Natural killer cell (primary cell): ENCODE measurements at regions not wholly inside any gene's neighbourhood (a gene's known extent, or its start where the extent isn't known, plus 50 kb on each side); places are given as distances from the start of the nearest gene placed in this dataset.

Experiments used
- ATAC-seq, 3 donors: fragments of 150-1000 bp in 2 of 3; fragments of 200-7000 bp in 1 of 3; cut with Tn5 transposase; 1 replicate in 1 of 3; 2 replicates in 2 of 3; pipeline ENCODE4 v1.10.0; 2021; ENCODE audit warnings: mild to moderate bottlenecking in 2 of 3, moderate library complexity in 2 of 3
- DNase-seq, 2 donors: peaks; one replicate each; pipeline versions ENCODE4 v3.0.0 to v3.0.0-alpha.2; 2013 to 2021; ENCODE audit warnings: mixed read lengths in 1 of 2
- H3K27ac ChIP-seq: one replicate; pipeline ENCODE4 v1.5.1; 2013; ENCODE audit warnings: mild to moderate bottlenecking, low read length
- H3K27me3 ChIP-seq: one replicate; pipeline ENCODE4 v1.6.1; 2013; ENCODE audit warnings: low read length; ENCODE audit not compliant: control insufficient read depth, insufficient read depth
- H3K36me3 ChIP-seq: one replicate; pipeline ENCODE4 v1.6.1; 2013; ENCODE audit warnings: low read length; ENCODE audit not compliant: control insufficient read depth, insufficient read depth
- H3K4me1 ChIP-seq: one replicate; pipeline ENCODE4 v1.6.1; 2013; ENCODE audit warnings: low read length; ENCODE audit not compliant: control insufficient read depth, insufficient read depth
- H3K4me3 ChIP-seq: one replicate; pipeline ENCODE4 v1.5.1; 2013; ENCODE audit warnings: low read length
- H3K9me3 ChIP-seq: one replicate; pipeline ENCODE4 v1.6.1; 2013; ENCODE audit warnings: low read length; ENCODE audit not compliant: control insufficient read depth, insufficient read depth
- H3K27ac Mint-ChIP-seq, 2 donors: one replicate each; pipeline ENCODE4 v1.8.0; 2022; ENCODE audit warnings: mild to moderate bottlenecking in 2 of 2, mixed read lengths in 2 of 2, moderate library complexity in 1 of 2
- H3K27me3 Mint-ChIP-seq, 2 donors: one replicate each; pipeline ENCODE4 v1.8.0; 2022; ENCODE audit warnings: low read depth in 2 of 2, mixed read lengths in 2 of 2
- H3K36me3 Mint-ChIP-seq: one replicate; pipeline ENCODE4 v1.8.0; 2022; ENCODE audit warnings: mixed read lengths
- H3K4me1 Mint-ChIP-seq, 2 donors: one replicate each; pipeline ENCODE4 v1.8.0; 2022; ENCODE audit warnings: mixed read lengths in 2 of 2
- H3K4me3 Mint-ChIP-seq: one replicate; pipeline ENCODE4 v1.8.0; 2022; ENCODE audit warnings: mild to moderate bottlenecking, moderate library complexity, mixed read lengths
- H3K9me3 Mint-ChIP-seq, 2 donors: one replicate each; pipeline ENCODE4 v1.8.0; 2022; ENCODE audit warnings: mixed read lengths in 2 of 2
- WGBS: methylation state at CpG from one replicate; pipeline ENCODE4 v1.1.7; 2013; ENCODE audit warnings: missing lambda C conversion rate; ENCODE audit not compliant: insufficient coverage; 5-methylcytosine and 5-hydroxymethylcytosine counted together
- intact Hi-C: fragments of 100-400 bp; cut with micrococcal nuclease; formaldehyde crosslinking; loops from one replicate; pipeline ENCODE4 v1.14.2; 2022
- TF ChIP-seq, protein P1 (sequence below): fragments of 200-600 bp; IDR thresholded peaks from one replicate; pipeline ENCODE4 v1.8.0; 2022; ENCODE audit warnings: antibody characterized with exemption

DNA sequence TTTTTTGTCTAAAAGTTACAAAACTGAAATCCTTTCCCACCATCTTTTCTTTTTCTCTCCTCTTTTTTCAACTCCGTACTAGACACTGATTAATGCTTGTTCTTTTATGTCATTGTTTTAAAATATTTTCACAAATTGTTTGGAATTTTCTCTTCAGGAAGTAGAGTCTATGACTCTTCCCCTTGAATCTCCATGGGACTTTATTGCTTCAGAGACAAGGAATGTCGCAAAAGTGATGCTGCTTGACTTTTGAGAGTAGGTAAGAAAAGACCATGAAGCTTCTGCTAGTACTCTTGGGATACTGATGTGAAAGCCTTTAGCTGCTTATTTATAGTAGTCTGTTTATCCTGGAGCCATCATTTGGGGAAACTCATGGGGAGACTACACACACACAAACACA lies 260.1 kb upstream of the SLC10A2 start:
- H3K4me3 Mint-ChIP-seq, result no peak overlapping the region
- intact Hi-C loops, result no loop called here
- 50% methylated on average over 1 of the region's 2 CpGs for WGBS

DNA sequence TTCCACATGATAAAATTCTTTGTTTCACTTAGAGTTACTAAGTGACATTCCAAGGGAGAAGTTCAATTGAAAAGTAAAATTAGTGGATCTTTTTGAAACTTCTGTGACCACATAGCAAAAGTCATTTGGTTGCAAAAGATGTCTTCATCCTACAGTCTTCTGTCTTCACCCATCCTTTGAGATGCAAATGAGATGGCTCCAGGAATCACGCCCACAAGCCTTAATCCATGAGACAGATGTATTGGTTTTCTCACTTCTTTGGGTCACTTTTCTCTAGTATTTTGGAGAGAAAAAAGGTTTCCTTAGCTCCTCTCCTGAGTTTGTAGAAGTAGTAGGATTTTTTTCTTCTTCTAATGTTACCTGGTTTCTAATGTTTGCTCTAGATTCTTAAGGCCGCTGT lies 259.5 kb upstream of the SLC10A2 start:
- Mint-ChIP-seq H3K4me3 (no peak overlapping the region), H3K27me3 (no peaks in the 10 kb centered on the region), H3K36me3 (peaks cover 8% of the 10 kb centered on the region), H3K4me1 (no peaks in the 10 kb centered on the region), H3K9me3 (peaks cover 7 to 16% of the 10 kb centered on the region in 2 donors), H3K27ac (no peak overlapping the region)
- intact Hi-C loops, result no loop called here
- Histone ChIP-seq H3K27ac (no peak overlapping the region), H3K4me1 (no peaks in the 10 kb centered on the region), H3K36me3 (no peaks in the 10 kb centered on the region), H3K4me3 (no peak overlapping the region), H3K27me3 (no peaks in the 10 kb centered on the region), H3K9me3 (no peaks in the 10 kb centered on the region)
- 83% methylated on average over 1 of the region's 2 CpGs for WGBS
- no peak for ATAC-seq
- TF ChIP-seq, protein P1, sequence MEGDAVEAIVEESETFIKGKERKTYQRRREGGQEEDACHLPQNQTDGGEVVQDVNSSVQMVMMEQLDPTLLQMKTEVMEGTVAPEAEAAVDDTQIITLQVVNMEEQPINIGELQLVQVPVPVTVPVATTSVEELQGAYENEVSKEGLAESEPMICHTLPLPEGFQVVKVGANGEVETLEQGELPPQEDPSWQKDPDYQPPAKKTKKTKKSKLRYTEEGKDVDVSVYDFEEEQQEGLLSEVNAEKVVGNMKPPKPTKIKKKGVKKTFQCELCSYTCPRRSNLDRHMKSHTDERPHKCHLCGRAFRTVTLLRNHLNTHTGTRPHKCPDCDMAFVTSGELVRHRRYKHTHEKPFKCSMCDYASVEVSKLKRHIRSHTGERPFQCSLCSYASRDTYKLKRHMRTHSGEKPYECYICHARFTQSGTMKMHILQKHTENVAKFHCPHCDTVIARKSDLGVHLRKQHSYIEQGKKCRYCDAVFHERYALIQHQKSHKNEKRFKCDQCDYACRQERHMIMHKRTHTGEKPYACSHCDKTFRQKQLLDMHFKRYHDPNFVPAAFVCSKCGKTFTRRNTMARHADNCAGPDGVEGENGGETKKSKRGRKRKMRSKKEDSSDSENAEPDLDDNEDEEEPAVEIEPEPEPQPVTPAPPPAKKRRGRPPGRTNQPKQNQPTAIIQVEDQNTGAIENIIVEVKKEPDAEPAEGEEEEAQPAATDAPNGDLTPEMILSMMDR, result no peak
- DNase-seq, result no peak

More for the DNA sequence above, 260.1 kb upstream of the SLC10A2 start:
- Mint-ChIP-seq H3K36me3 (peaks cover 8% of the 10 kb centered on the region), H3K27me3 (no peaks in the 10 kb centered on the region), H3K27ac (no peak overlapping the region), H3K4me1 (no peaks in the 10 kb centered on the region), H3K9me3 (peaks cover 7 to 16% of the 10 kb centered on the region in 2 donors)
- no peak overlapping the region for H3K4me3 ChIP-seq
- DNase-seq (no peak), ATAC-seq (no peak)
- TF ChIP-seq, protein P1, result no peak
- no peaks in the 10 kb centered on the region for H3K4me1 ChIP-seq
- no peaks in the 10 kb centered on the region for H3K9me3 ChIP-seq
- no peaks in the 10 kb centered on the region for H3K27me3 ChIP-seq
- no peak overlapping the region for H3K27ac ChIP-seq
- H3K36me3 ChIP-seq, result no peaks in the 10 kb centered on the region

DNA sequence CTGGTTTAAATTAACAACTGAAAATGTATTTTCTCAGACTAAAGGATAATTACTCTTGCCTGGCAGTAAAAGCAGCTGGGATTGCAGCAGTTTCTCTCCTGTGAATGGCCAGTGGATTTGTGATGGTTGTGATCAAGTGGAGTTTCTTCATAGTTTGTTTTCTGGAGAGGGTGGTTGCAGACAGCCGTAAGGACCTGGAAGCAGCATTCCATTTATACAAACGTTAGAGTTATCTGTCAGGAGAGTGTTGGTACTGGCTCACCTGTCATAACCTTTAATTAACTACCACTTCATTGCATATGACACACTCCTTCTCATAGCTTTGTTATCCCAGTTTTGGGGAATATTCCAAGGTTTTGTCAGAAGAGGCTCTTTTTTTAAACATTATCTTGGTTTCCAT lies 258.4 kb upstream of the SLC10A2 start:
- no peak overlapping the region for H3K4me3 Mint-ChIP-seq
- no peaks in the 10 kb centered on the region for H3K27me3 Mint-ChIP-seq
- Histone ChIP-seq H3K27ac (no peak overlapping the region), H3K4me3 (no peak overlapping the region), H3K36me3 (no peaks in the 10 kb centered on the region), H3K9me3 (no peaks in the 10 kb centered on the region), H3K27me3 (no peaks in the 10 kb centered on the region), H3K4me1 (no peaks in the 10 kb centered on the region)
- H3K27ac Mint-ChIP-seq, result no peak overlapping the region
- no peaks in the 10 kb centered on the region for H3K4me1 Mint-ChIP-seq
- TF ChIP-seq, protein P1, result no peak
- ATAC-seq (no peak), DNase-seq (no peak)
- 89% methylated on average over 2 of the region's 2 CpGs for WGBS
- intact Hi-C loops, result no loop called here
- peaks cover 7 to 16% of the 10 kb centered on the region in 2 donors for H3K9me3 Mint-ChIP-seq
- H3K36me3 Mint-ChIP-seq, result peaks cover 8% of the 10 kb centered on the region

DNA sequence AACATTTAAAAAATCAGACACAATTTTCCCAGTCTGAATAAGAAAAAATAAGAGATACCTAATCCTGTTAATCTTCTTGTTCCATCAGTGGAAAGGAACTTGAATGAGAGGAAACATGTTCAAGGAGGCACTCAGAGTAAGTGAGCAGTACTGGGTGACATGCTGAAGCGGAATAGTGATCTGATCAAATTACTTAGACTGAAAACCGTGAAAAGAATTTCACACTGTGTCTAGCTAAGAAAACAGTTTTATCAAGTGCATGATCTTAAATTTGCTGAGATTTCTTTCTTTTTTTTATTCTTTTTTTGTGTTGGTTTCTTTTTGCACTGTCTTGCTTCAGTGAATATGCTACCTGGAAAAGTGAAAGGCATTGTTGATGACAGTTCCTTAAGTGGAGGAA lies 249.5 kb upstream of the SLC10A2 start:
- no peaks in the 10 kb centered on the region for H3K9me3 ChIP-seq
- no peaks in the 10 kb centered on the region for H3K36me3 ChIP-seq
- Mint-ChIP-seq H3K4me3 (no peak overlapping the region), H3K36me3 (no peaks in the 10 kb centered on the region), H3K27me3 (no peaks in the 10 kb centered on the region), H3K4me1 (no peaks in the 10 kb centered on the region), H3K27ac (no peak overlapping the region), H3K9me3 (peaks cover 2 to 10% of the 10 kb centered on the region in 2 donors)
- no peak overlapping the region for H3K27ac ChIP-seq
- no peak for DNase-seq
- intact Hi-C loops, result no loop called here
- no peak overlapping the region for H3K4me3 ChIP-seq
- no peaks in the 10 kb centered on the region for H3K27me3 ChIP-seq
- no peaks in the 10 kb centered on the region for H3K4me1 ChIP-seq
- TF ChIP-seq, protein P1, result no peak
- WGBS, result 76% methylated on average over 2 of the region's 2 CpGs
- ATAC-seq, result peak in 1 of 3 donors; percentile 5
